ENCODE measurements at regions not wholly inside any gene's neighbourhood (a gene's known extent, or its start where the extent isn't known, plus 50 kb on each side); places are given as distances from the start of the nearest gene placed in this dataset.

- DNase-seq (ENCODE audit: low read depth): no peak
- no peak overlapping the region for H3K4me3 ChIP-seq (ENCODE audit: low read length)
- no peak for TF ChIP-seq CTCF (conservative IDR thresholded peaks at IDR 0.05; ENCODE audit: low read depth, low read length)
Measured at GRCh38 chr4:32564626-32565025, 1844.5 kb downstream of the PCDH7 start.

DNA sequence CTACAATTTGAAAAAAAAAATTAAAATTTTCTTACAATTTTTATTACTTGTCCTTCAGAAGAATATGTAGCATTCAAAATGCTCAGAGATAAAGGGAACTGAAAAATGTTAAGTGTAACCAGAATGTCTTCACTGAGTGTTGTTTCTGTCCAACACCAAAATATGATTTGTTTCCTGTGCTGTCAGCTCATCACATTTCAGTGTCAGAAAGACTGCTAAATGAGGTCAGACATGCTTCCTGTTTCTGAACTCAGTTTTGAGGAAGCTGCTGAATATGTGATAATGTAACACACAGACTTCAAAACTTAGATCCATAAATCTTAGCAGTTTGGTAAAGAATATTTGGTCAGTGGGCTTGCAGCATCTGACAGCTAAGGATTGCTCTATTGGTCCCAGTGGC, 1849.7 kb downstream of the PCDH7 start:
- TF ChIP-seq CTCF (conservative IDR thresholded peaks at IDR 0.05; ENCODE audit: low read depth, low read length): no peak
- H3K4me3 ChIP-seq (ENCODE audit: low read length): no peak overlapping the region

GRCh38 chr4:32572366-32572765, 1852.2 kb downstream of the PCDH7 start:
- DNase-seq (ENCODE audit: low read depth): no peak
- TF ChIP-seq CTCF (conservative IDR thresholded peaks at IDR 0.05; ENCODE audit: low read depth, low read length): no peak
- no peak overlapping the region for H3K4me3 ChIP-seq (ENCODE audit: low read length)

More for the DNA sequence above, 1849.7 kb downstream of the PCDH7 start:
- DNase-seq (ENCODE audit: low read depth): no peak

- DNase-seq (ENCODE audit: low read depth): no peak
- no peak for TF ChIP-seq CTCF (conservative IDR thresholded peaks at IDR 0.05; ENCODE audit: low read depth, low read length)
- no peak overlapping the region for H3K4me3 ChIP-seq (ENCODE audit: low read length)
Measured at GRCh38 chr4:32574803-32575202, 1854.6 kb downstream of the PCDH7 start.

GRCh38 chr4:32589097-32589496, 1868.9 kb downstream of the PCDH7 start:
- no peak for DNase-seq (ENCODE audit: low read depth)
- H3K4me3 ChIP-seq (ENCODE audit: low read length): no peak overlapping the region
- no peak for TF ChIP-seq CTCF (conservative IDR thresholded peaks at IDR 0.05; ENCODE audit: low read depth, low read length)

DNA sequence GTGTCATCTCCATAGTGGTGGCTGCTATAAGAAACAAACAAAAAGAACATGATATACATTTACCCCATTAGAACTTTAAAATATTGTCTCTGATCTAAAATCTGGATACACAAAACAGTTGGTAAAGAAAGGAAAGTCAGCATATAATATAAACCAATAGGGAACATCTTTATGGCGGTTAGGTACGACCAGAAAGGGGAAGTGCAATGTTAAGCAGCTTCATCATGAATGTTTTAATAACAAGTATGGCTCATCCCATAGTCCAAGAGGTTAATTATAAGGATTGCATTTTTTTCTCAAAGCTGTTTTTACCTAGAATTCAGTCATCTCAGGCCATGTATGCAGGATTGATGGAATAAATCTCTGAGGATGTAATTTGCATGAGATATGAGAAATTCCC, 1869.7 kb downstream of the PCDH7 start:
- no peak for TF ChIP-seq CTCF (conservative IDR thresholded peaks at IDR 0.05; ENCODE audit: low read depth, low read length)
- no peak for DNase-seq (ENCODE audit: low read depth)
- no peak overlapping the region for H3K4me3 ChIP-seq (ENCODE audit: low read length)

DNA sequence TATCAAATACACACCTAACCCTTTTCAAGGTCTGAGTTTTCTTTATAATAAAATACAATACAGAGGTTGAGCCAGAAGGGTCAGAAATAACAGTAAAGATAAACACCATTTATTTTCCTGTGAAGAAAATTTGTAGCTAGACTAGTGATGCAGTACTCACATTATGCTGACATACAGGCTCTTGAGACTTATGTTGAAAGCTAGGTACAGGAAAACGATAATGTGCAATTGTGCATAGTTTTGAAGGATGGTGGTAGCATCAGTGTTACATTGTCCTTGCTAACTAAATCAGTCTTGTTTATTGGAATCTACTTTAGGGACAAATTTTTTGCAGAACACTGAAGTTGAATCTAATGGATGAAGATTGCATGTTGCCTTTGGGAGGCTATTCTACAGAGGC, 1877.2 kb downstream of the PCDH7 start:
- no peak for TF ChIP-seq CTCF (conservative IDR thresholded peaks at IDR 0.05; ENCODE audit: low read depth, low read length)
- DNase-seq (ENCODE audit: low read depth): no peak
- H3K4me3 ChIP-seq (ENCODE audit: low read length): no peak overlapping the region

Measured in retinal pigment epithelial cell (primary cell).